Ovary (tissue), 3 donors: ENCODE measurements at regions not wholly inside any gene's neighbourhood (a gene's known extent, or its start where the extent isn't known, plus 50 kb on each side); places are given as distances from the start of the nearest gene placed in this dataset.

ENCODE experiments used
- CTCF ChIP-seq, 3 donors: fragments of 450-650 bp in 2 of 3; fragments of 200-600 bp in 1 of 3; IDR thresholded peaks; one replicate each; pipeline versions ENCODE4 v1.5.1 to v1.8.0; 2016 to 2022; ENCODE audit warnings: antibody characterized with exemption in 3 of 3, mild to moderate bottlenecking in 1 of 3
- EP300 ChIP-seq: sonication (generic); formaldehyde crosslinking; IDR thresholded peaks from one replicate; pipeline ENCODE4 v1.6.1; 2017; ENCODE audit warnings: antibody characterized with exemption
- POLR2A ChIP-seq: fragments of 450-650 bp; IDR thresholded peaks from one replicate; pipeline ENCODE4 v1.6.1; 2017; ENCODE audit warnings: antibody characterized with exemption, mild to moderate bottlenecking, moderate library complexity
- donor health status: DM: no; HTN: no; CAD: no.

DNA sequence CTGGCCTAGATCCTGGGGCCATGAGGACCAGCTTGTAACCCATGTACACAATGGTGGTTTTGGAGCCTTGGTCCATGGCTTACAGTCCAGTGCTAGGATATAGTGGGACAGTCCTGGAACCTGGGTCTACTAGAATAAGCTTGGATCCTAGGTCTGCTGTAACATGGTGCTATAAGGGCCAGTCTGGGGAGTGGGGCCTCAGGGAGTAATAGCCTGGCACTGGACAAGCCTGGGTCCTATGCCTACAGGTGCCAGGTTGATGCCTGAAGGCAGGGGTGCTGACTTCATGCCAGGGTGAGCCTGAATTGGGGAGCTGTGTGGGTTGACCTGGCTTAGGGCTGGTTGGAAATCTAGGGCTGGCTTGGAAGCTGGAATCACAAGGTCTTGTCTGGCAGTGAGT, 756.3 kb upstream of the ADGRL3 start:
- TF ChIP-seq CTCF (IDR thresholded peaks at IDR 0.05) (no peak), POLR2A (no peak), EP300 (no peak)
